ENCODE measurements at regions not wholly inside any gene's neighbourhood (a gene's known extent, or its start where the extent isn't known, plus 50 kb on each side); places are given as distances from the start of the nearest gene placed in this dataset.

- DNase-seq (ENCODE audit: low read depth in 1 of 2, low spot score in 2 of 2) (no peak), FAIRE-seq (no peak)
- Histone ChIP-seq H4K5ac (ENCODE audit: insufficient read length, low read depth, low read length) (no peak overlapping the region), H3K4ac (replicated peaks; ENCODE audit: insufficient read length, low read depth, low read length) (no peak overlapping the region), H2BK120ac (replicated peaks; ENCODE audit: low read depth, low read length) (no peak overlapping the region), H4K20me1 (replicated peaks in 1 of 2; ENCODE audit: control insufficient read depth in 1 of 2, insufficient read depth in 2 of 2, low read length in 2 of 2) (no peaks in the 10 kb centered on the region), H3K23ac (ENCODE audit: insufficient read length) (no peak overlapping the region), H3K23me2 (ENCODE audit: low read depth, low read length) (no peaks in the 10 kb centered on the region), H3K56ac (replicated peaks; ENCODE audit: insufficient read length, low read depth, low read length) (no peak overlapping the region), H3K9ac (replicated peaks in 1 of 4; ENCODE audit: extremely low read depth in 1 of 4, low read depth in 3 of 4, low read length in 3 of 4) (no peak overlapping the region), H3K14ac (ENCODE audit: insufficient read length) (no peak overlapping the region), H3K79me1 (ENCODE audit: low read depth, low read length) (no peaks in the 10 kb centered on the region), H2BK15ac (ENCODE audit: low read length) (no peak overlapping the region), H3K27ac (ENCODE audit: low read depth, low read length) (no peak overlapping the region), H3K9me3 (ENCODE audit: insufficient read depth in 2 of 2, low read depth in 1 of 2, low read length in 1 of 2) (peaks cover 6 to 8% of the 10 kb centered on the region in 2 experiments), H3K27me3 (replicated peaks in 1 of 4; ENCODE audit: control insufficient read depth in 3 of 4, extremely low read depth in 1 of 4, insufficient read depth in 3 of 4, low read length in 3 of 4) (no peaks in the 10 kb centered on the region), H3K18ac (ENCODE audit: extremely low read depth, low read length) (no peak overlapping the region), H2BK5ac (ENCODE audit: low read depth, low read length) (no peak overlapping the region), H3K36me3 (ENCODE audit: control insufficient read depth in 2 of 4, insufficient read depth in 4 of 4, low read length in 3 of 4) (no peaks in the 10 kb centered on the region), H4K8ac (ENCODE audit: extremely low read depth, insufficient read depth, low read length) (no peak overlapping the region), H3K79me2 (ENCODE audit: control insufficient read depth in 1 of 2, insufficient read depth in 2 of 2, low read length in 2 of 2) (no peaks in the 10 kb centered on the region), H2BK20ac (ENCODE audit: low read length) (no peak overlapping the region), H2AK5ac (ENCODE audit: low read depth, low read length) (no peak overlapping the region), H4K91ac (replicated peaks; ENCODE audit: insufficient read length, low read length) (no peak overlapping the region), H3K4me3 (ENCODE audit: extremely low read depth in 1 of 4, insufficient read depth in 2 of 4, low read depth in 3 of 4, low read length in 4 of 4) (no peak overlapping the region), H3K4me2 (ENCODE audit: insufficient read depth in 1 of 2, low read depth in 2 of 2, low read length in 2 of 2) (no peak overlapping the region), H2AFZ (ENCODE audit: low read length) (no peak overlapping the region), H2BK12ac (ENCODE audit: low read depth, low read length) (no peak overlapping the region), H3K4me1 (replicated peaks in 1 of 4; ENCODE audit: control insufficient read depth in 3 of 4, insufficient read depth in 4 of 4, low read length in 3 of 4) (peaks cover 6 to 7% (median 7%) of the 10 kb centered on the region in 4 experiments)
- WGBS, 2 experiments (ENCODE audit: extremely low coverage in 1 of 2, insufficient coverage in 1 of 2, insufficient read length in 1 of 2, insufficient replicate concordance in 2 of 2, low coverage in 1 of 2, low lambda C conversion rate in 2 of 2, missing lambda C conversion rate in 1 of 2) = 87% methylated on average over 6 of the region's 6 CpGs; no CpG with 5 or more reads in 1 of the 2 experiments
- CTCF ChIA-PET (ENCODE audit: partially characterized antibody) = no interaction called here
- POLR2A ChIA-PET (ENCODE audit: partially characterized antibody) = no interaction called here
- no peak for TF ChIP-seq KDM5A (IDR thresholded peaks at IDR 0.05; ENCODE audit: low read length)
- TF ChIP-seq EZH2 (IDR thresholded peaks at IDR 0.05; ENCODE audit: low read depth, low read length, severe bottlenecking) = no peak
- TF ChIP-seq SIN3A (conservative IDR thresholded peaks at IDR 0.05 in 1 of 2, IDR thresholded peaks at IDR 0.05 in 1 of 2; ENCODE audit: low read depth in 1 of 2, low read length in 2 of 2) = no peak
- no peak for TF ChIP-seq ATF3 (IDR thresholded peaks at IDR 0.05; ENCODE audit: insufficient read depth, low read depth, low read length)
- TF ChIP-seq EP300 (IDR thresholded peaks at IDR 0.05; ENCODE audit: borderline replicate concordance in 1 of 2, low read depth in 2 of 2, low read length in 2 of 2) = no peak
- no peak for TF ChIP-seq ZNF274 (IDR thresholded peaks at IDR 0.05; ENCODE audit: borderline replicate concordance, extremely low read depth, low read length)
- TF ChIP-seq TCF12 (IDR thresholded peaks at IDR 0.05; ENCODE audit: low read depth, low read length) = no peak
- no peak for TF ChIP-seq TAF7 (optimal IDR thresholded peaks at IDR 0.05; ENCODE audit: borderline replicate concordance, low read depth, low read length)
- TF ChIP-seq RAD21 (IDR thresholded peaks at IDR 0.05 in 1 of 2, conservative IDR thresholded peaks at IDR 0.05 in 1 of 2; ENCODE audit: low read depth in 2 of 2, low read length in 2 of 2) = no peak
- no peak for TF ChIP-seq CHD1 (IDR thresholded peaks at IDR 0.05; ENCODE audit: low read depth, low read length)
- TF ChIP-seq GABPA (IDR thresholded peaks at IDR 0.05; ENCODE audit: borderline replicate concordance, insufficient read depth, low read length) = no peak
- no peak for TF ChIP-seq RNF2 (IDR thresholded peaks at IDR 0.05; ENCODE audit: borderline replicate concordance, low read depth, low read length, missing control alignments, poor library complexity, severe bottlenecking)
- no peak for TF ChIP-seq POU5F1 (IDR thresholded peaks at IDR 0.05; ENCODE audit: low read depth, low read length)
Observed at GRCh38 chr20:60808701-60809100, 443.4 kb upstream of the CDH4 start.

Measured in H1 (cell line).